Colonic mucosa (tissue), 4 donors: ENCODE measurements at regions not wholly inside any gene's neighbourhood (a gene's known extent, or its start where the extent isn't known, plus 50 kb on each side); places are given as distances from the start of the nearest gene placed in this dataset.

Experiments used
- DNase-seq: peaks from one replicate; pipeline ENCODE4 v3.0.0-alpha.2; 2020
- H3K27ac ChIP-seq: fragments of 200-600 bp; one replicate; pipeline ENCODE4 v1.8.0; 2021
- H3K27me3 ChIP-seq: fragments of 200-600 bp; one replicate; pipeline ENCODE4 v1.8.0; 2021
- H3K36me3 ChIP-seq: fragments of 200-600 bp; one replicate; pipeline ENCODE4 v1.8.0; 2021
- H3K4me1 ChIP-seq: fragments of 200-600 bp; one replicate; pipeline ENCODE4 v1.8.0; 2021; ENCODE audit warnings: mild to moderate bottlenecking
- H3K4me3 ChIP-seq: fragments of 200-600 bp; one replicate; pipeline ENCODE4 v1.8.0; 2021
- H3K9ac ChIP-seq, 2 donors: one replicate each; pipeline ENCODE4 v1.7.0; 2013; ENCODE audit warnings: control low read depth in 2 of 2, low read depth in 2 of 2, low read length in 2 of 2
- H3K9me3 ChIP-seq: fragments of 200-600 bp; one replicate; pipeline ENCODE4 v1.8.0; 2021
- intact Hi-C: fragments of 100-400 bp; cut with DNase I; formaldehyde crosslinking; loops from one replicate; pipeline ENCODE4 v1.14.1; 2022
- TF ChIP-seq, protein P1 (sequence below): fragments of 200-600 bp; IDR thresholded peaks from one replicate; pipeline ENCODE4 v1.8.0; 2022; ENCODE audit warnings: antibody characterized with exemption, mild to moderate bottlenecking
- donor health status: healthy.
- donor health status: DM: no; HTN: no; CAD: no.
- donor health status: DM: no; HTN: no; CAD: no.

DNA sequence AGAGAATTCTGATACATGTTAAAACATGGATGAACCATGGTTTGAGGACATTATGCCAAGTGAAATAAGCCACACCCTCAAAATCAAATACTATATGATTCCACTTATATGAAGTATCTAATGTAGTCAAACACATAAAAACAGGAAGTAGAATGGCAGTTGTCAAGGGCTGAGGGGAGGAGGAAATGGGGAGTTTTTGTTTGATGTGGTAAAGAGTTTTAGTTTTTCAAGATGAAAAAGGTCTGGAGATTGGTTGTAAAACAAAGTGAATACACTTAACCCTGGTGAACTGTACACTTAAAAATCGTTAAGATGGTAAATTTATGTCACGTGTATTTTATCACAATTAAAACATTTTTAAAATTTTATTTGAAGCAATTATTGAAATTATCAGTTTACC, 127.4 kb upstream of the GRIK2 start:
- H3K4me1 ChIP-seq = no peaks in the 10 kb centered on the region
- no peaks in the 10 kb centered on the region for H3K27me3 ChIP-seq
- H3K4me3 ChIP-seq = no peak overlapping the region
- H3K9ac ChIP-seq = no peak overlapping the region
- H3K27ac ChIP-seq = no peak overlapping the region
- H3K9me3 ChIP-seq = no peaks in the 10 kb centered on the region
- intact Hi-C loops = no loop called here
- no peaks in the 10 kb centered on the region for H3K36me3 ChIP-seq
- TF ChIP-seq, protein P1, sequence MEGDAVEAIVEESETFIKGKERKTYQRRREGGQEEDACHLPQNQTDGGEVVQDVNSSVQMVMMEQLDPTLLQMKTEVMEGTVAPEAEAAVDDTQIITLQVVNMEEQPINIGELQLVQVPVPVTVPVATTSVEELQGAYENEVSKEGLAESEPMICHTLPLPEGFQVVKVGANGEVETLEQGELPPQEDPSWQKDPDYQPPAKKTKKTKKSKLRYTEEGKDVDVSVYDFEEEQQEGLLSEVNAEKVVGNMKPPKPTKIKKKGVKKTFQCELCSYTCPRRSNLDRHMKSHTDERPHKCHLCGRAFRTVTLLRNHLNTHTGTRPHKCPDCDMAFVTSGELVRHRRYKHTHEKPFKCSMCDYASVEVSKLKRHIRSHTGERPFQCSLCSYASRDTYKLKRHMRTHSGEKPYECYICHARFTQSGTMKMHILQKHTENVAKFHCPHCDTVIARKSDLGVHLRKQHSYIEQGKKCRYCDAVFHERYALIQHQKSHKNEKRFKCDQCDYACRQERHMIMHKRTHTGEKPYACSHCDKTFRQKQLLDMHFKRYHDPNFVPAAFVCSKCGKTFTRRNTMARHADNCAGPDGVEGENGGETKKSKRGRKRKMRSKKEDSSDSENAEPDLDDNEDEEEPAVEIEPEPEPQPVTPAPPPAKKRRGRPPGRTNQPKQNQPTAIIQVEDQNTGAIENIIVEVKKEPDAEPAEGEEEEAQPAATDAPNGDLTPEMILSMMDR = no peak
- DNase-seq = no peak

DNA sequence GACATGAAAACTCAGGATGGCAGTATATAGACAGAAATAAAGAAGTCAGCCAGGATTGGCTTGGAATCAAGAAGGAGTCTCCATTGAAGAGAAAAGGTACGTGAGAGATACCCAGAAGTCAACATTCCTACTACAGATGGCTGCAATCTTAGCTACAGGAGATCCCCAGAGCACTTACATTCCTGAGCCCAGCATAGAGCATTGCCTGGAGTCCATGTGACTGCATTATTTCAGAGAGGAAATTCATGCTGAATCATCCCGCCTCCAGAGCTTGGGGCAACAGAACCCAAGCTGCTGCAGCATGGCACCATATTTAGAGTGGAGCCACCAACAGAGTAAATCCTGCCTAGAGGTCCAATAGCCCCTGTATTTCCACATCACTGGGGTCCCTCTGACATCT, 125.0 kb upstream of the GRIK2 start:
- Histone ChIP-seq H3K4me3 (no peak overlapping the region), H3K27me3 (no peaks in the 10 kb centered on the region), H3K27ac (no peak overlapping the region), H3K4me1 (no peaks in the 10 kb centered on the region), H3K9me3 (no peaks in the 10 kb centered on the region), H3K9ac (no peak overlapping the region), H3K36me3 (no peaks in the 10 kb centered on the region)
- intact Hi-C loops = no loop called here
- TF ChIP-seq, protein P1 = no peak
- DNase-seq = no peak

DNA sequence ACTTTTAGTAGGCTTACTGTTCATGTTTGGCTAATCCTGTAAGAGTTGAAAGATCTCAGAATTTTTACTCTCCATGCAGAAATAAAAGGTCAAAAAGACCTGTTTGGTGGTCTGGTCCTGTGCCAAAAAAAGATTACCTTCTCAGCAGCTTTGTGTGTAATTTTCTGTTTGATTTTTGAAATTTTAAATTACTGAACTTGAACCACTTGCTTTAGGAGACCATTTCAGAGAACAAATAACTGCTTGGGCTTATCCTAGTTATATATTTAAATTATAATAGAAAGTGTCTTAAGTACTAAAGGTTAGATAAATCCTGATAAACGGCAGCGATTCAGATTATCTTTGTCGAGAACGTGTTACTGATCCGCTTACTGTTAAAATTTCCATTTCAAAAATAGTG, 118.3 kb upstream of the GRIK2 start:
- TF ChIP-seq, protein P1 = no peak
- H3K4me3 ChIP-seq = no peak overlapping the region
- H3K9ac ChIP-seq = no peak overlapping the region
- no peaks in the 10 kb centered on the region for H3K9me3 ChIP-seq
- no peaks in the 10 kb centered on the region for H3K4me1 ChIP-seq
- DNase-seq = no peak
- intact Hi-C loops = no loop called here
- H3K27ac ChIP-seq = no peak overlapping the region
- no peaks in the 10 kb centered on the region for H3K27me3 ChIP-seq
- no peaks in the 10 kb centered on the region for H3K36me3 ChIP-seq

DNA sequence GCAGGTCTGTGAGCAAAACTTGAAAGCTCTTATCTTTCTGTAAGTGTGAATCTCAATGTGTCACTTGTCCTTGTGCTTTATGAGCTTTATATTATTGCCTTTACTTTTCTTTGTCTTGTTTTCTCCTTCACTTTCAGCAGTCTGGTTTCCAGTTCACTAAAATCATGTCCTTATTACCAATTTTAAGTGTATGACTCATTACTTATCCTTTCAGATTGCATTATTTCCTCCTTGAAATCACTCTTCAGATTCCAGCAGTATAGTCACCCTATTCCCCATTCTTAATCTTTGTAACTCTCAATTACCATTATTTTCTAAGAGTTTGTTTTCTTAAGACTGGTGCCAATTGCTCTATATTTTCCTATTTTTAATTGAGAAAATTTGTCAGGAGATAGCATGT, 117.4 kb upstream of the GRIK2 start:
- H3K9ac ChIP-seq = no peak overlapping the region
- no peak for DNase-seq
- no peaks in the 10 kb centered on the region for H3K4me1 ChIP-seq
- TF ChIP-seq, protein P1 = no peak
- no peaks in the 10 kb centered on the region for H3K36me3 ChIP-seq
- H3K9me3 ChIP-seq = no peaks in the 10 kb centered on the region
- no peak overlapping the region for H3K4me3 ChIP-seq
- H3K27ac ChIP-seq = no peak overlapping the region
- H3K27me3 ChIP-seq = no peaks in the 10 kb centered on the region
- intact Hi-C loops = no loop called here

DNA sequence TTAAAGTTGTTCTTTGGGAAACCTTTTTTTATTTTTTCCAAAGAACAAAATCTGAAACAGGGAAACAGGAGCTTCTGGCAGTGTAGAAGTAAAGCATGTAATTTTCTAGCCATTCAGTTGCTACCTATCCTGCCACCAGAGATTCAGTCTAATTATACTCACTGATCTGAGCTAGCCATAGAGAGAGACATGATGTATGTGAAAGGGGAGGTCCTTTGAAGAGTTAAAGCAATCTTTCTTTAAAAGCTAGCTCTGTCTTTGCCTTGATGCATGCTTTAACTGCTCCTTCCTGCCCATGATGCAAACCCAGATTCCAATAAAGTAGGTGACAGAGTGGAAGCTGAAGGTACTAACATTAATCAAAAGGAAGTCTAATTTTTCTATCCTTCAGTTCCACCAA, 114.1 kb upstream of the GRIK2 start:
- Histone ChIP-seq H3K36me3 (no peaks in the 10 kb centered on the region), H3K4me3 (no peak overlapping the region), H3K9ac (no peak overlapping the region), H3K27me3 (no peaks in the 10 kb centered on the region), H3K9me3 (no peaks in the 10 kb centered on the region), H3K4me1 (no peaks in the 10 kb centered on the region), H3K27ac (no peak overlapping the region)
- DNase-seq = no peak
- TF ChIP-seq, protein P1 = no peak
- intact Hi-C loops = no loop called here

DNA sequence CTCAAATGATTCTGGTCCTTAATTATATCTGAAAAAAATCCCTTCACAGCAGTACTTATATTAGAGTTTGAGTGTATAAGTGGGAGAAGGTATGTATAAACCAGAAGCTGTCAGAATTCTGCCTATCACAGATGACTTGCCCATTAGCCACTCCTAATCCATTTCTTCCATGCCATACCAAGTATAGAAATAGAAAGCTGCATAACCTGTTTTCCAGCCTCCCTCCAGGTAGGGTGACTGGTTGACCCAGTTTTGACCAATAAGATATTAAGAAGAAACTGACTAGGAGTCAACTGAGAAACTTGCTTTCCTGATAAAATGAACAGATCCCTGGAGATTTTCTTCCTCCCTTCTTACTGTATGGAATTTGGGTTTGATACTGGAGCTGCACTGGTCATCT, 112.2 kb upstream of the GRIK2 start:
- Histone ChIP-seq H3K4me1 (no peaks in the 10 kb centered on the region), H3K27me3 (no peaks in the 10 kb centered on the region), H3K9me3 (no peaks in the 10 kb centered on the region), H3K4me3 (no peak overlapping the region), H3K9ac (no peak overlapping the region), H3K36me3 (no peaks in the 10 kb centered on the region), H3K27ac (no peak overlapping the region)
- DNase-seq = no peak
- intact Hi-C loops = no loop called here
- TF ChIP-seq, protein P1 = no peak
